A673 (cell line): ENCODE measurements at regions not wholly inside any gene's neighbourhood (a gene's known extent, or its start where the extent isn't known, plus 50 kb on each side); places are given as distances from the start of the nearest gene placed in this dataset.

ENCODE experiments used
- EZH2 ChIP-seq: fragments of 200-600 bp; sonication (generic); IDR thresholded peaks from 2 replicates; pipeline ENCODE4 v1.6.1; 2017; ENCODE audit warnings: borderline replicate concordance, low read depth, mild to moderate bottlenecking, mixed read lengths, antibody characterized with exemption, low read length; ENCODE audit not compliant: poor library complexity, severe bottlenecking
- TF ChIP-seq, protein P1 (sequence below): fragments of 300-800, 200-600 bp; sonication (generic); conservative IDR thresholded peaks from 2 replicates; pipeline ENCODE4 v1.5.1; 2017; ENCODE audit warnings: low read depth, mild to moderate bottlenecking, antibody characterized with exemption, low read length, moderate library complexity, mixed read lengths

DNA sequence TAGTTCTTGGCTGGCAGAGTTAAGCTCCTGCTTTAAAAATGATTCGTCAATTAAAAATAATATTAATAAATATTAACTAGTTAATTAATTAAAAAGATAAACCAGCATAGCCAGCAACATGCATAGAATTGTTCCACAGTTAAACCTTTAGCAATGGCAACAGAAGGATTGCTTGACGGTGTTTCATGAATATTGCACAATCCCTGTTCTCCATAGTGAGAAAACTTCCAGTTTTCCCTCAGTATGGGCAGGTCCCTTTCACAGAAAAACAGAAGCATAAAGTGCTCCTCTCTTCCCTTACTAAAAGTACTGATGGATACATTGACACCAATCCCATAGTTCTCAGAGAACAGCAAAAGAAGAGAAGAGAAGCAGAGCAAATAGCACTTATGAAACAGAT, 71.4 kb upstream of the CAST start:
- TF ChIP-seq, protein P1, sequence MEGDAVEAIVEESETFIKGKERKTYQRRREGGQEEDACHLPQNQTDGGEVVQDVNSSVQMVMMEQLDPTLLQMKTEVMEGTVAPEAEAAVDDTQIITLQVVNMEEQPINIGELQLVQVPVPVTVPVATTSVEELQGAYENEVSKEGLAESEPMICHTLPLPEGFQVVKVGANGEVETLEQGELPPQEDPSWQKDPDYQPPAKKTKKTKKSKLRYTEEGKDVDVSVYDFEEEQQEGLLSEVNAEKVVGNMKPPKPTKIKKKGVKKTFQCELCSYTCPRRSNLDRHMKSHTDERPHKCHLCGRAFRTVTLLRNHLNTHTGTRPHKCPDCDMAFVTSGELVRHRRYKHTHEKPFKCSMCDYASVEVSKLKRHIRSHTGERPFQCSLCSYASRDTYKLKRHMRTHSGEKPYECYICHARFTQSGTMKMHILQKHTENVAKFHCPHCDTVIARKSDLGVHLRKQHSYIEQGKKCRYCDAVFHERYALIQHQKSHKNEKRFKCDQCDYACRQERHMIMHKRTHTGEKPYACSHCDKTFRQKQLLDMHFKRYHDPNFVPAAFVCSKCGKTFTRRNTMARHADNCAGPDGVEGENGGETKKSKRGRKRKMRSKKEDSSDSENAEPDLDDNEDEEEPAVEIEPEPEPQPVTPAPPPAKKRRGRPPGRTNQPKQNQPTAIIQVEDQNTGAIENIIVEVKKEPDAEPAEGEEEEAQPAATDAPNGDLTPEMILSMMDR: no peak
- no peak for TF ChIP-seq EZH2
